Pulmonary artery endothelial cell (primary cell): ENCODE measurements at regions not wholly inside any gene's neighbourhood (a gene's known extent, or its start where the extent isn't known, plus 50 kb on each side); places are given as distances from the start of the nearest gene placed in this dataset.
"Not testable (repeated sequence)": the region's sequence is repeated elsewhere in the genome, so short reads cannot be mapped to it uniquely, and the experiment has no call there.

Source experiments
- DNase-seq: peaks from one replicate; pipeline ENCODE4 v3.0.0-alpha.2; 2011; ENCODE audit warnings: low read depth, low spot score

GRCh38 chr21:39083377-39084008, 99.8 kb downstream of the PSMG1 start:
- no peak for DNase-seq

- DNase-seq: no peak
These were observed 100.4 kb downstream of the PSMG1 start for GRCh38 chr21:39082656-39083376.

GRCh38 chr21:39080366-39080765, 102.9 kb downstream of the PSMG1 start:
- DNase-seq: no peak

- DNase-seq: no peak
These were observed 103.6 kb downstream of the PSMG1 start for GRCh38 chr21:39079617-39080016.

- no peak for DNase-seq
These were observed 104.8 kb downstream of the PSMG1 start for GRCh38 chr21:39078322-39079065.

- no peak for DNase-seq
These were observed 105.4 kb downstream of the PSMG1 start for GRCh38 chr21:39077876-39078275.

GRCh38 chr21:39074508-39074907, 108.7 kb downstream of the PSMG1 start:
- no peak for DNase-seq

- no peak for DNase-seq
These were observed 109.5 kb downstream of the PSMG1 start for GRCh38 chr21:39073717-39074116.

GRCh38 chr21:39073063-39073462, 110.2 kb downstream of the PSMG1 start:
- no peak for DNase-seq

GRCh38 chr21:39072468-39072867, 110.8 kb downstream of the PSMG1 start:
- DNase-seq: no peak

- no peak for DNase-seq
These were observed 111.5 kb downstream of the PSMG1 start for GRCh38 chr21:39071623-39072214.

GRCh38 chr21:39069856-39070255, 113.4 kb downstream of the PSMG1 start:
- not testable (repeated sequence) for DNase-seq

- DNase-seq: peak; percentile 60
These were observed 116.1 kb downstream of the PSMG1 start for GRCh38 chr21:39066829-39067780.

GRCh38 chr21:39065917-39066316, 117.3 kb downstream of the PSMG1 start:
- no peak for DNase-seq

- no peak for DNase-seq
These were observed 118.8 kb downstream of the PSMG1 start for GRCh38 chr21:39064325-39065012.

GRCh38 chr21:39063517-39063916, 119.7 kb downstream of the PSMG1 start:
- DNase-seq: no peak

- DNase-seq: no peak
These were observed 121.1 kb downstream of the PSMG1 start for GRCh38 chr21:39062196-39062595.

GRCh38 chr21:39061766-39062165, 121.5 kb downstream of the PSMG1 start:
- DNase-seq: no peak

- DNase-seq: no peak
These were observed 122.7 kb downstream of the PSMG1 start for GRCh38 chr21:39060485-39061083.

GRCh38 chr21:39057121-39057520, 126.1 kb downstream of the PSMG1 start:
- no peak for DNase-seq
